Karpas-422 (cell line): ENCODE measurements at regions not wholly inside any gene's neighbourhood (a gene's known extent, or its start where the extent isn't known, plus 50 kb on each side); places are given as distances from the start of the nearest gene placed in this dataset.

Experiments
- DNase-seq: peaks from one replicate; pipeline ENCODE4 v3.0.0-alpha.2; 2015
- H2AFZ ChIP-seq: fragments of 200-600 bp; sonication (generic); 2 replicates; pipeline ENCODE4 v1.6.1; 2014; ENCODE audit warnings: antibody characterized with exemption, low read length, mixed read lengths
- H3K27ac ChIP-seq: fragments of 200-600 bp; sonication (generic); 2 replicates; pipeline ENCODE4 v1.5.1; 2014; ENCODE audit warnings: mild to moderate bottlenecking, low read length, moderate library complexity
- H3K27me3 ChIP-seq: fragments of 200-600 bp; sonication (generic); 2 replicates; pipeline ENCODE4 v1.6.1; 2014; ENCODE audit warnings: low read length, mixed read lengths
- H3K36me3 ChIP-seq: fragments of 200-600 bp; sonication (generic); 2 replicates; pipeline ENCODE4 v1.6.1; 2014; ENCODE audit warnings: low read length, mixed read lengths; ENCODE audit not compliant: insufficient read depth
- H3K4me1 ChIP-seq: fragments of 200-600 bp; sonication (generic); 2 replicates; pipeline ENCODE4 v1.6.1; 2014; ENCODE audit warnings: mild to moderate bottlenecking, low read length, mixed read lengths
- H3K4me2 ChIP-seq: fragments of 200-600 bp; sonication (generic); 2 replicates; pipeline ENCODE4 v1.6.1; 2014; ENCODE audit warnings: low read length, low read depth, mild to moderate bottlenecking; ENCODE audit not compliant: poor library complexity, severe bottlenecking
- H3K4me3 ChIP-seq: fragments of 200-600 bp; sonication (generic); 2 replicates; pipeline ENCODE4 v1.5.1; 2014; ENCODE audit warnings: mild to moderate bottlenecking, antibody characterized with exemption, low read length, mixed read lengths
- H3K79me2 ChIP-seq: fragments of 200-600 bp; sonication (generic); 2 replicates; pipeline ENCODE4 v1.6.1; 2014; ENCODE audit warnings: mild to moderate bottlenecking, low read length, mixed read lengths
- H3K9ac ChIP-seq: fragments of 200-600 bp; sonication (generic); 2 replicates; pipeline ENCODE4 v1.6.0; 2014; ENCODE audit warnings: low read length
- H3K9me2 ChIP-seq: fragments of 200-600 bp; sonication (generic), shearing (Covaris generic); replicated peaks from 2 replicates; pipeline ENCODE4 v1.6.0; 2014; ENCODE audit warnings: mild to moderate bottlenecking, low read length, moderate library complexity; ENCODE audit not compliant: insufficient read depth
- H3K9me3 ChIP-seq: fragments of 300-700, 200-600 bp; sonication (generic); 2 replicates; pipeline ENCODE4 v1.6.1; 2014; ENCODE audit warnings: low read length, mixed read lengths
- H4K20me1 ChIP-seq: fragments of 200-600 bp; sonication (generic); 2 replicates; pipeline ENCODE4 v1.6.1; 2014; ENCODE audit warnings: mild to moderate bottlenecking, antibody characterized with exemption, low read length, low read depth; ENCODE audit not compliant: insufficient read depth

GRCh38 chr18:77750006-77750405 is 500.4 kb downstream of the GALR1 start:
- Histone ChIP-seq H3K4me2 (no peak overlapping the region), H3K27ac (no peak overlapping the region), H3K9me2 (no peaks in the 10 kb centered on the region), H3K4me3 (no peak overlapping the region), H3K79me2 (no peaks in the 10 kb centered on the region), H3K9ac (no peak overlapping the region), H3K27me3 (no peaks in the 10 kb centered on the region), H3K4me1 (no peaks in the 10 kb centered on the region), H4K20me1 (no peaks in the 10 kb centered on the region), H3K36me3 (no peaks in the 10 kb centered on the region), H2AFZ (no peak overlapping the region), H3K9me3 (no peaks in the 10 kb centered on the region)
- no peak for DNase-seq

- H3K9ac ChIP-seq = no peak overlapping the region
- DNase-seq = no peak
- H3K27me3 ChIP-seq = 0 out of 2 replicates have a peak, but pooled peaks cover under 1% of the 10 kb centered on the region
- H3K4me3 ChIP-seq = no peak overlapping the region
- no peak overlapping the region for H3K27ac ChIP-seq
- H3K79me2 ChIP-seq = no peaks in the 10 kb centered on the region
- H3K4me2 ChIP-seq = no peak overlapping the region
- no peaks in the 10 kb centered on the region for H3K9me2 ChIP-seq
- no peaks in the 10 kb centered on the region for H3K36me3 ChIP-seq
- H4K20me1 ChIP-seq = no peaks in the 10 kb centered on the region
- H3K9me3 ChIP-seq = no peaks in the 10 kb centered on the region
- H3K4me1 ChIP-seq = no peaks in the 10 kb centered on the region
- H2AFZ ChIP-seq = no peak overlapping the region
Measured at GRCh38 chr18:77754475-77755044, 504.9 kb downstream of the GALR1 start.

GRCh38 chr18:77755187-77755586 is 505.5 kb downstream of the GALR1 start:
- no peaks in the 10 kb centered on the region for H3K36me3 ChIP-seq
- H3K4me3 ChIP-seq = no peak overlapping the region
- no peaks in the 10 kb centered on the region for H3K9me3 ChIP-seq
- no peaks in the 10 kb centered on the region for H3K79me2 ChIP-seq
- no peaks in the 10 kb centered on the region for H3K4me1 ChIP-seq
- H3K4me2 ChIP-seq = no peak overlapping the region
- H3K9me2 ChIP-seq = no peaks in the 10 kb centered on the region
- no peak overlapping the region for H2AFZ ChIP-seq
- no peak overlapping the region for H3K9ac ChIP-seq
- H3K27ac ChIP-seq = no peak overlapping the region
- H4K20me1 ChIP-seq = no peaks in the 10 kb centered on the region
- no peak for DNase-seq
- 0 out of 2 replicates have a peak, but pooled peaks cover 3% of the 10 kb centered on the region for H3K27me3 ChIP-seq

GRCh38 chr18:77761332-77761731 is 511.7 kb downstream of the GALR1 start:
- H3K9me3 ChIP-seq = no peaks in the 10 kb centered on the region
- no peak for DNase-seq
- H3K27ac ChIP-seq = no peak overlapping the region
- H2AFZ ChIP-seq = no peak overlapping the region
- H3K9me2 ChIP-seq = no peaks in the 10 kb centered on the region
- H3K9ac ChIP-seq = no peak overlapping the region
- peaks cover 3% of the 10 kb centered on the region; the same call in 1 of the 2 replicates for H3K27me3 ChIP-seq
- H4K20me1 ChIP-seq = no peaks in the 10 kb centered on the region
- H3K4me1 ChIP-seq = no peaks in the 10 kb centered on the region
- no peaks in the 10 kb centered on the region for H3K79me2 ChIP-seq
- H3K36me3 ChIP-seq = no peaks in the 10 kb centered on the region
- no peak overlapping the region for H3K4me2 ChIP-seq
- H3K4me3 ChIP-seq = no peak overlapping the region

- Histone ChIP-seq H2AFZ (no peak overlapping the region), H3K4me1 (no peaks in the 10 kb centered on the region), H3K9me2 (no peaks in the 10 kb centered on the region), H3K4me2 (no peak overlapping the region), H3K27ac (no peak overlapping the region), H3K79me2 (no peaks in the 10 kb centered on the region), H3K36me3 (no peaks in the 10 kb centered on the region), H4K20me1 (no peaks in the 10 kb centered on the region), H3K9me3 (no peaks in the 10 kb centered on the region), H3K4me3 (no peak overlapping the region), H3K9ac (no peak overlapping the region), H3K27me3 (peaks cover 3% of the 10 kb centered on the region; the same call in 1 of the 2 replicates)
- DNase-seq = no peak
Measured at GRCh38 chr18:77762014-77762413, 512.4 kb downstream of the GALR1 start.

- Histone ChIP-seq H3K4me2 (no peak overlapping the region), H3K27ac (no peak overlapping the region), H3K27me3 (peaks cover 3% of the 10 kb centered on the region; the same call in 1 of the 2 replicates), H3K9ac (no peak overlapping the region), H3K36me3 (no peaks in the 10 kb centered on the region), H3K9me2 (no peaks in the 10 kb centered on the region), H3K4me1 (no peaks in the 10 kb centered on the region), H4K20me1 (no peaks in the 10 kb centered on the region), H3K79me2 (no peaks in the 10 kb centered on the region), H2AFZ (no peak overlapping the region), H3K9me3 (no peaks in the 10 kb centered on the region), H3K4me3 (no peak overlapping the region)
- no peak for DNase-seq
Measured at GRCh38 chr18:77762642-77763041, 513.0 kb downstream of the GALR1 start.

GRCh38 chr18:77763530-77764145 is 514.0 kb downstream of the GALR1 start:
- Histone ChIP-seq H4K20me1 (no peaks in the 10 kb centered on the region), H3K79me2 (no peaks in the 10 kb centered on the region), H3K9ac (no peak overlapping the region), H3K27ac (no peak overlapping the region), H3K9me2 (no peaks in the 10 kb centered on the region), H3K36me3 (no peaks in the 10 kb centered on the region), H3K4me2 (no peak overlapping the region), H2AFZ (no peak overlapping the region), H3K4me1 (no peaks in the 10 kb centered on the region), H3K27me3 (peaks cover 3% of the 10 kb centered on the region; the same call in 1 of the 2 replicates), H3K4me3 (no peak overlapping the region), H3K9me3 (no peaks in the 10 kb centered on the region)
- no peak for DNase-seq

GRCh38 chr18:77765468-77765867 is 515.8 kb downstream of the GALR1 start:
- H3K79me2 ChIP-seq = no peaks in the 10 kb centered on the region
- no peaks in the 10 kb centered on the region for H3K36me3 ChIP-seq
- no peaks in the 10 kb centered on the region for H3K9me2 ChIP-seq
- H3K4me3 ChIP-seq = no peak overlapping the region
- no peaks in the 10 kb centered on the region for H3K4me1 ChIP-seq
- no peak overlapping the region for H3K27ac ChIP-seq
- no peak overlapping the region for H2AFZ ChIP-seq
- H3K9ac ChIP-seq = no peak overlapping the region
- no peaks in the 10 kb centered on the region; the same call in 1 of the 2 replicates for H3K27me3 ChIP-seq
- H3K4me2 ChIP-seq = no peak overlapping the region
- DNase-seq = peak; percentile 57
- no peaks in the 10 kb centered on the region for H3K9me3 ChIP-seq
- no peaks in the 10 kb centered on the region for H4K20me1 ChIP-seq
